UCSD-AML1 (cell line): ENCODE measurements at regions not wholly inside any gene's neighbourhood (a gene's known extent, or its start where the extent isn't known, plus 50 kb on each side); places are given as distances from the start of the nearest gene placed in this dataset.

ENCODE experiments used
- DNase-seq: peaks from one replicate; lab custom pipeline; 2025; ENCODE audit not compliant: unreplicated experiment; lab: John Stamatoyannopoulos, UW

DNA sequence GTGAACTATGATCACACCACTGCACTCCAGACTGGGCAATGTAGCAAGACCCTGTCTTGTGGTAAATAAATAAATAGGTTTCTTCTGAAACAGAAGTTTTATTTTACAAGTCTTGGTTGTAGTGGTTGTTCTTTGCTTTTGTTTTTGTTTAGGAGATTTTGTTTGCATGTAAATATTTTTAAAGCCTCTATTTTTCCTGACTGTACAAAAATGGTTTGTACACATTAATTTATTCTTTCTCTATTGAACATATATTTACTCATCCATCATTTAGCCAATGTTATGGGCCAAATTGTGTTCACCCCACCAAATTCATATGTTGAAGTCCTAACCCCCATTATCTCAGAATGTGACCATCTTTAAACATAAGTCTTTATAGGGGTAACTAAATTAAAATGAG, 580.1 kb downstream of the EPHA4 start:
- no peak for DNase-seq

DNA sequence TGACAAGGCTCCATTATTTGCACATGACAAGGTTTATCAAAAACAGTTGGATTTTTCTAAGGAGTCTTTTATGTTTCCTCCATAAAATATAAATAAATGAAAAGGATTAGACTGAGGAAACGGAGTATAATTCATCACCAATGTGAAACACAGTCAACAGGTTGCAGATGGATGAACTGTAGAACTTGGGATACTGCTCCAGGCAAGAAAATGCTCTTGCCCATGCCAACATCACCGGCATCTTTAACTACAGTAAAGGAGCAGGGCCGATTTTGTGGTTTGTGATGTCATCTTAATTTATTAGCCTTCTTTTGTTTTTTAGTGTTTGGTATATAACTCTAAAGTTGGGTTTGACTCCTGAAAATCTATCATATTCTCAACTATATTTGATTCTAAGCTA, 577.3 kb downstream of the EPHA4 start:
- DNase-seq, result no peak

DNA sequence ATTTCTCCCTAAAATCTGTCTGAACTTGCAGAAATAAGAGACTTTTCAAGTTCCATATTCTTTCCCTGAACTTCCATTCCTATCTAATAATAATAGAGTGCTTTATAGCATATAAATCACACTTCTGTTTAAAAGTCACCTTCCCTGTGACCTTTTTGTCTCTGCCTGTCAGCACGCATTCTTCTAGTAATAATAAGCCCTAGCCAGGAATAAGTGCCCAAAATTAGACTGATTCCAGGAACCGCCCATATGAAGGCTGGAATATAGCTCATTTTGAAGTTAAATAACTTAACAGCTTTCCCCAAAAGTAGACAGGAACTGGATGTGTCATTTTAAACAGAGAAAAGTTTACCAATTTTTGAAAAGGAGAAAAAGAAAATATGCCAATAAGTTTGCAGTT, 576.5 kb downstream of the EPHA4 start:
- no peak for DNase-seq

DNA sequence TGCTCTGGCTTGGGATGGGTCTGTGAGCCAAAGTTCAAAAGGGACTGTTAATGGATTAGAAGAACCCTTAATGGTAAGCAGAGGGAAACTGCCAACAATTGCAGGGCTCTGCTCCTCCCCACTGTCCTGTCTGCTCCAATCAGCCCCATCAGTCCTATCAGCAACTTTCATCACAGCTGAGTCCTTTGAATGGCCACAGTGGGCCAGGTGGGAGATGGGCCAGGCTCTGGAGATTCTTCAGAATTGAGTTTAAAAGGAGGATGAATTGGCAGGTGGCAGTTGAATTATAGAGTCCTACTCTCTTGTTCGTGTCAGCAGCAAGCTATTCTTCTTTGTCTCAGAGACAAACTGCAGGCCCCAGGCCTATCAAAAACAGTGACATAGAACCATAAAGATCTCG, 573.9 kb downstream of the EPHA4 start:
- DNase-seq, result no peak

DNA sequence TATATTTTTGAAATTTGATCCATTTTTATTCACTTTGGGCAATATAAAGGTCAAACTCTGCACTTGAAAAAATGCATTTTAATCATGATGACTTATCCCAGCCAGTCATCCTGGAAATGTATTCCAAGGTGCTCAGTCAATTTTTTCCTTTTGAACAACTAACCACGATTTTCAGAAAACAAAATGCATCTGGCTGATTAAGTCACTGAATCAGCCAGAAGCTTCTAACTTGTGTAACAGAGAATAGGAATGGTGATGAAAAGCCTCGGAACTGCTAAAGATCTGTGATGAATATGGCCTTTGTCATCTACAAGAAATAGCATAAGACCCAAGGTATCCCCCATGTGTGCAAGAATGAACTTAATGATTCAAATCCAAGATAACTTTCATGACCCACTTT, 572.7 kb downstream of the EPHA4 start:
- DNase-seq, result no peak

DNA sequence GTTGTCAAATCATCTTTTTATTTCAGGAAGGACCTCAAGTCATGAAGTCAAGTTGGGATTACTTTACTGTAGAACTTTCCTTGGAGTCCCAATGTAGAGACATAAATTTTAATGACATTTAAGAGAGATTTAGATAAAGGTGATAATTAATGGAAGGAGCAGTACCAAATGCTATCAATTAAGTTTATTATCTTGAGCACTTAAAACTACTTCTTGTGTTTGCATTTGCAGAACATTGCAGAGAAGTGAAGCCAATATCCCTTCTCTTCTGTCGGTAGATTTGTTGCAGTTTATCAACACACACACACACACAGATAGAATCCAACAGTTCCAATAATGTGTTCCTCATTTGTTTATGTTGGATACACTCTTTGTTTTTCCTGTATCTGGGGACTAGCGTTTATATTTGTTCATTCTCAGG, 570.7 kb downstream of the EPHA4 start:
- no peak for DNase-seq

DNA sequence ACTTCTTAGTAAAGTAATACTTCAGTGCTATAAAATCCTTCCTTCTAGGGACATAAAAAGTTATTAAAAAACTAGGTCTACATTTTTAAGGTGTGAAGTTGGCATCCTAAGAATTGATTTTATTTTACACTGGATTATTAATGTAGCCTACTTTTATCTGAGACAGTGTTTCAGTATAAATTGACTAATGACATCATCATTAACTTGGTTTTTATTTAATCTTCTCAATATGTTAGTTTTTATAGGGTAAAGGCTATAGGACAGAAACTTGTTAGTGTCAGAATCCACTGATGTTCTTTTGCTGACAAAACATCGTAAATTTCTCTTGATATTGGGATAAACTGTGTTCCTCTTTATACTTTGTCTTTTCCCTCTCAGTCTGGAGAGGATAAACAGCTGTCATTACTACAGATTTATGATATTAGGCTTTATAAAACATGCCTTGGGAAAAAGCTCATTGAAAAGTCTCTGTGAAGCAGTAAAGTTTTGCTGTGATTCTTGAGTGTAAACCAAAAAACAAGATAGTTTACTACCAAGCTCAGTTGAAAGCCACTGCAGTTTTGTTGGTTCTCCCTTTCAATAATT, 569.9 kb downstream of the EPHA4 start:
- DNase-seq, result no peak

DNA sequence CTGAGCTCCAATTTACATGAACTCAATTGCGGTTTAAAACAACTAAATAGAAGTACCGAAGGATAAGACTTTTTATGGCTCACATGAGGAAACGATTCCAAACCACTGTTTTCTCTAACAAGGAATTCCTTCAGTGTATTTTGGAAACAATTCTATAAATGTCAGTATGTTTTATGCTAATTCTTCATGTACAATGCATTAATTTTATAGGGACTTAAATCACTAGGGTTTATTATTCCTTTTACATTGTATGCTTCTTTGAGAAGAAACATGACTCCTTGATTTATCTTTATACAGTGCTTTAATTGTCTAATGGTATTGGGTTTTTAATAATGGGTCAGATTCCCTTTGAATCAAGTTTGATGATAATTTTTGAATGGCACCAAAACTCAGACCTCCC, 566.8 kb downstream of the EPHA4 start:
- DNase-seq, result no peak

DNA sequence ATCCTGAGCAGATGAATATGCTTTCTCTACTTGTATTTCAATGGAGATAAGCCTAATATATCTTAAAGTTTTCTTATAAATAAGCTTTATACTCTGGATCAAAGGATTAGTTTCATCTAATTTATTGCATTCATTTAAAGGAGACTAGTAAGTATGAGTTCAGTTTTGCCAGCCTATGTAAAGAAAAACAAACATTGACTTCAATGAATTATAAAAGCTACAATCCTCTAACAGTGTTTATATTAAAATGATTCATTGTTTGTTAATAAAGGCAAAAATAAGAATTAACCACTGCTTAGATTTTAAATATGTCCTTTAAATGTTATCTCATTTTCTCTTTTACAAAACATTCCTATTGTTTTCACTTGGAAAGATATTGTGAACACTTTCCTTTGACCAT, 566.0 kb downstream of the EPHA4 start:
- no peak for DNase-seq

DNA sequence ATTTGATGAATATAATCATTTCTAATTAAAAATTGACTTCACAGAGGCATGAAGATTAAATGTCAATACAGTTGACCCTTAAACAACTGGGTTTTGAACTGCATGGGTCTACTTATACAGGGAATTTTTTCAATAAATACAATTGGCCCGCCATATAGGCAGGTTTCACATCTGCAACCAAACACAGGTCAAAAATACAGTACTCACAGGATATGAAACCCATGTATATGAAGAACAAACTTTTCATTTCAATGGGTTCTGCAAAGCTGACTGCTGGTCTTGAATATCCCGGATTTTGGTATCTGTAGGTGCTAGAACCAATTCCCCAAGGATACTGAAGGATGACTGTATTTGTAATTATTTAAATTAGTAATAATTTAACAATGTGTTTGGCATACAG, 555.6 kb downstream of the EPHA4 start:
- no peak for DNase-seq

DNA sequence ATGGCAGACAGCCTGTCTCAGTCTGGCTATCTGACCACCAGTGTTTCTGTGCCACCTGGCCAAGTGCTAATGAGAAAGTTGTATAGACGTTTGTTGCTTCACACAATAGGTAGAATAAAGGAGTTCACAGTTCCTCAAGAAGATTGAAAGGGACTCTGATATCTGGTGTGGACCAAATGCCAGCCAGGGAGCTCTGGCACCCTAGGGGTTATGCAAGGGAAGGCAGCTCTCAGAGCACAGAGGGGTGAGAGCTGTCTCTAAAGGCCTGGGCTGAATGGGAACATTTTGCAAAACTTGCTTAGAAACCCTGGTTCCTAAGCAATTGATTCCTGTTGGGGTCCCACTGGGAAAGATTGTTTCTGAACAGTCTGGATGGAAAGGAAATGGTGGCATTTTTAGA, 553.8 kb downstream of the EPHA4 start:
- no peak for DNase-seq

DNA sequence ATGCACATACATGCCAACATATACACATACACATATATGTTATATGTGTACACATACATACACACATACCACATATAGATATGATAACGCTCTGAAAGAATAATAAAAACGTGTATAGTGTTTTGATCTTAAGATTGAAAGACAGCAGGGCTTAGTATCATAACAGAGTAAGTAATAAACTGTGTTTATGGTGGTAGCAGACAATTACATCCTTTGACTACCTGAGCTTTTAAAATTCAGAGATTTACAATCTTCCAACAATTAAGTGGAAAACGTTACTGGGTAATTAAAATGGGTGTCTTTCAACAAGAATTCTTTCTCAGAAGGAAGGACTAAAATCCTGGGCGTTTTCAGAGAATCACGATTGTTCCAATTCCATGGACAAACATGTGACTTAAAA, 552.4 kb downstream of the EPHA4 start:
- no peak for DNase-seq

DNA sequence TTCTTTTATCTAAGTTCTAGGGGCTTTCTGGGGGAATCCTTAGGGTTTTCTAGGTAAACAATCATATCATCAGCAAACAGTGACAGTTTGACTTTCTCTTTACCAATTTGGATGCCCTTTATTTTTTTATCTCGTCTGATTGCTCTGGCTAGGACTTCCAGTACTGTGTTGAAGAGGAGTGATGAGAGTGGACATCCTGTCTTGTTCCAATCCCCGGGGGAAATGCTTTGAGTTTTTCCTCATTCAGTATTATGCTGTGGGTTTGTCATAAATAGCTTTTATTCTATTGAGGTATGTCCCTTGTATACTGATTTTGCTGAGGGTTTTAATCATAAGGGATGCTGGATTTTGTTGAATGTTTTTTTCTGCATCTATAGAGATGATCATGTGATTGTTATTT, 549.5 kb downstream of the EPHA4 start:
- DNase-seq, result no peak

DNA sequence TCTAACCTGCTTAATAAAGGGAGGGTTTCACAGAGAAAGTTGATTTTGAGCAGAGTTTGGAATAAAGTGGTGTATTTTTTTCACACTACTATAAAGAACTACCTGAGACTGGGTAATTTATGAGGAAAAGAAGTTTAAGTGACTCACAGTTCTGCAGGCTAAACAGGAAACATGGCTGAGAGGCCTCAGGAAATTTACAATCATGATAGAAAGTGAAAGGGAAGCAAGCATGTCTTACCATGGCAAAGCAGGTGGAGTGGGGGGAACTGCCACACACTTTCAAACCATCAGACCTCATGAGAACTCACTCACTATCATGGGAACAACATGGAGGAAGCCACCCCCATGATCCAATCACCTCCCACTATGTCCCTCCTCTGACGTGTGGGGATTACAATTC, 546.7 kb downstream of the EPHA4 start:
- DNase-seq, result peak; percentile 29

DNA sequence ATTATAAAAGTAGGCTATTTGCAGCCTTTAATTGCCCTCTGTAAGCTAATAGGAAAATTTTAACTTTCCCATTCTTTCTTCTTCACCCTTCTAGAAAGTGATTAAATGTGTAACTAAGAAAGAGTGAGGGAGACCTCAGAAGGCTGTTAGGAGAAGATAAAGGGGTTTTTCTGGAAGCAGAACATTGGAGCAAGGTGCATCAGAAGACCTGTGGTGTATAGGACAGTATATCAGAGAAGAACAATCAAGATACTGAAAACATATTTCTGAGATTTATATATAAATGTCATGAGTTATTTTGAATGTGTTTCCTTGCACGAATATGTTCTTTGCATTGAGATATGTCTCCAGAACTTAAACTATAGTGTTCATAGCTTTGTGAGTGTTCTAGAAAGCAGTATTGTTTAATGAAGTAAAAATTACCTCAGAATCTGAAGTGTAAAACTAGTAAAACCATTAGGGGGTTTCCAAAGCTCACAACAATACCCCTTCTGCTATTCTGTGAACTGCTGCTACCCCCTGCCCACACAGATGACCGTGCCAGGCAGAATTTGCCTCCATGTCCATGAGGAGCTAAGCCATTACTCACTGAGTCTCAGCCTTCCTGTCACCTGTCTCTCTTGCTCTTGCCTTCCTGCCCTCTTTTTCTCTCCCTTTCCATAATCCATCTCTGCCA, 537.9 kb downstream of the EPHA4 start:
- DNase-seq, result no peak

DNA sequence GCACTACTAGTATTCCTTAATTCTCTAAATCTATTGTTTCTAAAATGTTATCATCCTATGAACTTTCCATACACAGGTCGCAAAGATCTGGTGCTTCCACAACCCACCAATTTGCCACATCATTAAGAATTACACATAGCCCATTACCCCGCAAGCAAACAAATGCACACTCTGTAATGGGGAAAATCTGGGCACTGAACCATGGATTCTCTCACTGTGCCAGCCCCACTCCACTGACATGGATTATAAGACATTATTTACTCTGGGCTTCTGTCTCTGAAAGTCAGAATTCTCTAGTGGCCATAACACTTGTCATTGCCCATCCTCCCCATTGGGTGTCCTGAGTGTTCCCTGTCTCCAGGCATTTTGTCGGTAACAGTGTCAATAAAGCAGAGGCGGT, 537.1 kb downstream of the EPHA4 start:
- DNase-seq, result no peak

DNA sequence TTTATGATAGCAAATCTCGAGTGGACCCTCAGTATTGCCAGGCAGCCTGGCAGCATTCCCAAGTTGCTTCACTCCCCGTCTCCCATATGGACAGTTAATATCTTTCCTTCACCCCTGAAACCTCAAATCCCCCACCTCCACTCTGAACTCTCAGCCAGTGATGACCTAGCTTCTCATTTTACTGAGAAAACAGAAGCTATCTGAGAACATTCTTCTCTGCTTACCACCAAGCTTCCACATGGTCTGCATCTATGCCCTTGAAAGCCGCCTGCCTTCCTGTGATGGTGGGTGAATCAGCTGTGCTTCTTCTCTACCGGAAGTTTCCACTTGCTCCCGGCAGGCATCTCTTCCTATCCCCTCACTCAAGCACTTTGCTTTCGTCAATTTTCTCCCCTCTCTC, 529.2 kb downstream of the EPHA4 start:
- no peak for DNase-seq

DNA sequence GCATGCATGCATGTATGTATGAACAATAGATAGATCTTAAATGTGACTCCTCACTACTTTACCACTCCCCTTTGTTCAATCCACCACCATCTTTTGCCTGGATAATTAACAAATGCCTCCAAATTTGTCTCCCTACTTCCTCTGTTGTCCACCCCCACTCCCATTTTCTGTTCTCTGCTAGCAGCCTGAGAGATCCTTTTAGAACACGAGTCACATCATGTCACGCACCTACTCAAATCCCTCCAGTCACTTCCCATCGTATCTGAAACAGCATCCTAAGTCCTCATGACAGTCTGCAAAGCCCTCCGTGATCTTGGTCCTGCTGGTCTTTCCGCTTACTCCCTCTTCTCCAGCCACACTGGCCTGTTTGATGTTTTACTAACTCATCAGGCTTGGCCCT, 527.3 kb downstream of the EPHA4 start:
- no peak for DNase-seq

DNA sequence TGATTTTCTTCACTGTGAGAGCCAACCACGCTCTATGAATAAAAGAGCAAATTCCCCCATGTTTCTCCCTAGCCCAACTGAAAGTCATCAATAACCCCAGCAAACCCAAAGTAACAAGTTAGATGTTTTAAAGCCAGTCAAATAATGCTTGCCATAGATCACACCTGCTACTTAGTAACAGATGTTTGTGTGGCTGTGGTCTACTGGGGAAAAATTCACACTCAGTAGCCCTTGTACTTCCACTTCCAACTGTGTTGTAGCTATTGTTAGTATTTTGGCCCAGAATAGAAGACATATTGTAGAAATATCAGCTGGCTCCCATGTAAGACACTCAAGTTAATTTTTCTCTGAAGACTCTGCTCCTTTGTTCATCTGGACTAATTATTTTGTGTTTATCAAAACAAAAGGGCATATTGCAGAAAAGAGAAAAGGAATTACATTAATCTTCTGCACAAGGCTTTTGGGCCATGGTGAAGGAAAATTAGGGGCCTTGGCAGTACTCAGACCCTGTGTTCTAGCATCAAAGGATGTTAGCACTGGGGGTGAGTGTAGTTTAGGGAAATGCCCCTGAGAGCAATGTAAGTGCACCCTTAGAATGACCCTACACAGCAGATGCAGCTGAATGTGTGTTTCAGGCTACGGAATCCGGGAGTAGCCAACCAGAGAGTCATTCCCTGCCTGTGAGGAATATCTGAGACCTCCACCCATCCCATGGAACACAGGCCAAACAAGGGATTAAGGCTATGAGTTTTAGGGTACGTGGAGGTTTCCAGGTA, 521.9 kb downstream of the EPHA4 start:
- DNase-seq, result no peak

DNA sequence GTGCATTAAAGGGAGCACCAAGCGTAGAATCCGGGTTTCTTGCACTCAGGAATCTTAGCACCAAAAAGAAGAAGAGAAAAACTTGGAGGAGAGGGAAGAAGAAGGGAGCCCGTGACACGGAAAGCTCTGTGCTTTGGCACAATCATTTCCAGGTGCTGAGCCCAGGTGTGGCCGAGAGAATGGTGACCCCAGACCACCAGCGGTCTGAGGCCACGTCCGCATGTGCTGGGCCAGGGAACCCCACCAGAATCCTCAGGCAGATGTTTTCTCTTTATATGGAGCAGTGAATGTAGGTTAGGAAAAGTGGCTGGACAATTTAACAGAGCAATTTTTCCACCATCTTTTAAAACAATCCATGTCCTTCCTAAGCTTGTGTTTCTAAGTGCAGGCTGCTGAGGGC, 520.9 kb downstream of the EPHA4 start:
- no peak for DNase-seq

DNA sequence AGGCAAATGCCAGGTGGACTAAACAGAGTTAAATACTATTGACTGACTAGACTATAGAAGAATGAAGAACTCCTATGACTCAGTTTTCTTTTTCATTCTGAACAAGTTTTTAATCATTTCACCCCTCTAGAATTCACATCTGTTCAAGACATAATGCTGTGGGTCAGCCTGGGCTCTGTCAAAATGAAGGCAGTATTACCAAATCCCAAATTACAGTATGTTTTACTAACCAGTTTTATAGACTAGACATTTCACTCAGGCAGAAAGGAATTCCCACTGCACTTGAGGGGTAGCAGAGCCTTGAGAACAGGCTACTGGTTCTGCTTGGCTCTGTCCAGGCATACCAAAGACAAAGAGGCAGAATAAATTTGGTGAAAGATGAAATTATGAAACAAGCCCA, 511.7 kb downstream of the EPHA4 start:
- no peak for DNase-seq

DNA sequence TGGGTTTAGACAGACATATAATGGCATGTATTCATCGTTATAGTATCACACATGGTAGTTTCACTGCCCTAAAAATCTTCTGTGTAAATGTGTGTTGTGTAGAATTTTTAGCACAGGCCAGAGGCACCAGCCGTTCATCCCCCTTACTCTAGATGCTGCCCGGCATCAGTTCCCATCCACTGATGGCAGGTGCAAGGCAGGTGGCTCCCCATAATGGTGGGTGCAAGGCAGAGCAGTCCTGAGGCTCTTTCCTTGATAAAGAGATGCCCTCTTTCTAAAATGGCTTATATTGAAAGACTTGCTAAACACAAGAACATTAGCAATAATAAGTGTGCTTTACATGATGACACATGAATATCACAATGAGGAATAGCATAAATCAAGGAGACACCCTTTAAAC, 508.5 kb downstream of the EPHA4 start:
- no peak for DNase-seq
